GM12878 (cell line): ENCODE measurements at regions not wholly inside any gene's neighbourhood (a gene's known extent, or its start where the extent isn't known, plus 50 kb on each side); places are given as distances from the start of the nearest gene placed in this dataset.

Experiments
- ATAC-seq: fragments of 200-7000 bp; cut with Tn5 transposase; 3 replicates; pipeline ENCODE4 v1.9.1; 2020; ENCODE audit warnings: mild to moderate bottlenecking, moderate library complexity
- BruUV-seq: library from RNA; stranded (reverse); fragments of 400-500 nt; replicated peaks from 2 replicates; lab custom pipeline; 2021; lab: Mats Ljungman, UMichigan
- CTCF ChIA-PET: fragments of 300-600 bp; sonication (Branson Sonifier 250); formaldehyde crosslinking; extraction: SDS; loops from one replicate; lab custom pipeline; 2021; ENCODE audit warnings: inconsistent platforms; lab: Yijun Ruan, JAX
- POLR2A ChIA-PET: fragments of 350-600 bp; formaldehyde crosslinking; extraction: SDS; loops from one replicate; lab custom pipeline; 2021; ENCODE audit warnings: inconsistent platforms; lab: Charles Lee
- RAD21 ChIA-PET: fragments of 300-600 bp; sonication (Branson Sonifier 250); formaldehyde crosslinking; loops from one replicate; lab custom pipeline; 2023; ENCODE audit warnings: antibody characterized with exemption; ENCODE audit not compliant: unreplicated experiment; lab: Charles Lee
- SMC1A ChIA-PET: fragments of 300-600 bp; sonication (Branson Sonifier 250); formaldehyde crosslinking; loops from one replicate; lab custom pipeline; 2023; ENCODE audit not compliant: unreplicated experiment, uncharacterized antibody; lab: Charles Lee
- DNase-seq: peaks from one replicate; pipeline ENCODE4 v3.0.0-alpha.2; 2011; ENCODE audit warnings: low read depth, low spot score
- FAIRE-seq: peaks from 3 replicates; lab custom pipeline; 2011; peaks lifted over from hg19 to GRCh38; lab: Jason Lieb, UNC
- H2AFZ ChIP-seq: 2 replicates; pipeline ENCODE4 v1.6.0; 2011; ENCODE audit warnings: low read depth, low read length, control low read depth; ENCODE audit not compliant: control insufficient read depth
- H3K27ac ChIP-seq: 2 replicates; pipeline ENCODE4 v1.5.1; 2011; ENCODE audit warnings: control low read depth; ENCODE audit not compliant: control insufficient read depth, insufficient read depth
- H3K27me3 ChIP-seq, 2 experiments: replicated peaks in 1 of 2; 2 replicates each; pipeline versions ENCODE4 v1.6.0 to v1.6.1; 2011; ENCODE audit warnings: low read length in 1 of 2; ENCODE audit not compliant: control insufficient read depth in 2 of 2, insufficient read depth in 2 of 2
- H3K36me3 ChIP-seq, 2 experiments: 2 replicates each; pipeline ENCODE4 v1.5.1; 2011; ENCODE audit warnings: low read length in 1 of 2; ENCODE audit not compliant: control insufficient read depth in 2 of 2, insufficient read depth in 2 of 2
- H3K4me1 ChIP-seq: 2 replicates; pipeline ENCODE4 v1.6.1; 2011; ENCODE audit warnings: mild to moderate bottlenecking, low read length, moderate library complexity, mixed read lengths; ENCODE audit not compliant: control insufficient read depth, insufficient read depth
- H3K4me2 ChIP-seq: 2 replicates; pipeline ENCODE4 v1.6.0; 2011; ENCODE audit warnings: control low read depth; ENCODE audit not compliant: control insufficient read depth, insufficient read depth
- H3K4me3 ChIP-seq: fragments of 200-600 bp; sonication (generic); 2 replicates; pipeline ENCODE4 v1.5.1; 2016
- H3K79me2 ChIP-seq: 2 replicates; pipeline ENCODE4 v1.6.0; 2011; ENCODE audit warnings: low read length; ENCODE audit not compliant: control insufficient read depth, insufficient read depth
- H3K9ac ChIP-seq: 2 replicates; pipeline ENCODE4 v1.8.0; 2011; ENCODE audit warnings: low read length, control low read depth, mixed read lengths; ENCODE audit not compliant: control insufficient read depth, insufficient read depth
- H3K9me3 ChIP-seq: replicated peaks from 3 replicates; pipeline ENCODE4 v1.5.1; 2011; ENCODE audit warnings: mild to moderate bottlenecking, low read length; ENCODE audit not compliant: control insufficient read depth, insufficient read depth
- H4K20me1 ChIP-seq: 2 replicates; pipeline ENCODE4 v1.6.0; 2011; ENCODE audit not compliant: control insufficient read depth, insufficient read depth
- BCL3 ChIP-seq: IDR thresholded peaks from 2 replicates; pipeline ENCODE4 v1.6.1; 2011; ENCODE audit warnings: borderline replicate concordance, low read depth, mild to moderate bottlenecking, moderate library complexity, low read length; ENCODE audit not compliant: insufficient read depth, poor library complexity, severe bottlenecking
- CREB1 ChIP-seq: IDR thresholded peaks from 2 replicates; pipeline ENCODE4 v1.6.1; 2012; ENCODE audit warnings: low read depth, mild to moderate bottlenecking, inconsistent platforms
- EP300 ChIP-seq, 2 experiments: fragments of 150-350 bp in 1 of 2; IDR thresholded peaks; 2 replicates each; pipeline ENCODE4 v1.6.1; 2011 to 2012; ENCODE audit warnings: low read depth in 2 of 2, low read length in 2 of 2, borderline replicate concordance in 1 of 2, improper control_type of control experiment in 1 of 2, inconsistent platforms in 1 of 2; ENCODE audit not compliant: control insufficient read depth in 1 of 2
- GABPA ChIP-seq: IDR thresholded peaks from 2 replicates; pipeline ENCODE4 v1.6.1; 2014; ENCODE audit warnings: antibody characterized with exemption, low read depth, mild to moderate bottlenecking, inconsistent platforms
- HDAC2 ChIP-seq: fragments of 200-600 bp; sonication (generic); IDR thresholded peaks from 2 replicates; pipeline ENCODE4 v1.6.1; 2017
- IKZF1 ChIP-seq: fragments of 450-650 bp; conservative IDR thresholded peaks from 2 replicates; pipeline ENCODE4 v1.6.1; 2017; ENCODE audit warnings: antibody characterized with exemption, mild to moderate bottlenecking
- JUNB ChIP-seq: IDR thresholded peaks from 2 replicates; pipeline ENCODE4 v1.6.1; 2016; ENCODE audit warnings: antibody characterized with exemption, mild to moderate bottlenecking
- NR2C1 ChIP-seq: fragments of 450-650 bp; IDR thresholded peaks from 2 replicates; pipeline ENCODE4 v1.6.1; 2017; ENCODE audit warnings: antibody characterized with exemption, mild to moderate bottlenecking, moderate library complexity
- NR2C2 ChIP-seq: IDR thresholded peaks from 2 replicates; pipeline ENCODE4 v1.6.1; 2011; ENCODE audit warnings: borderline replicate concordance, low read depth; ENCODE audit not compliant: control insufficient read depth, insufficient read length
- RAD51 ChIP-seq: fragments of 450-650 bp; IDR thresholded peaks from 2 replicates; pipeline ENCODE4 v1.6.1; 2016; ENCODE audit warnings: moderate library complexity, mild to moderate bottlenecking, inconsistent platforms
- SMARCA5 ChIP-seq: fragments of 450-650 bp; IDR thresholded peaks from 2 replicates; pipeline ENCODE4 v1.6.1; 2017; ENCODE audit warnings: mild to moderate bottlenecking
- SREBF1 ChIP-seq: IDR thresholded peaks from 2 replicates; pipeline ENCODE4 v1.6.1; 2012; ENCODE audit warnings: mild to moderate bottlenecking, low read length
- WGBS: methylation state at CpG from one replicate; pipeline ENCODE4 v1.1.6; 2016; ENCODE audit warnings: low lambda C conversion rate; ENCODE audit not compliant: insufficient replicate concordance, insufficient coverage; ENCODE audit errors: missing lambda C conversion rate; 5-methylcytosine and 5-hydroxymethylcytosine counted together
- in situ Hi-C: fragments of 300-500 bp; cut with MboI; formaldehyde crosslinking; loops from 9 replicates; pipeline ENCODE4 v1.14.3; 2018; ENCODE audit warnings: mixed read lengths
- intact Hi-C: fragments of 100-400 bp; cut with micrococcal nuclease; formaldehyde crosslinking; loops from one replicate; pipeline ENCODE4 v1.14.2; 2022; ENCODE audit not compliant: unreplicated experiment
- TF ChIP-seq, protein P1 (sequence below): IDR thresholded peaks from 2 replicates; pipeline ENCODE4 v1.6.1; 2012; ENCODE audit warnings: low read length, inconsistent platforms
- TF ChIP-seq, protein P2 (sequence below): IDR thresholded peaks from 2 replicates; pipeline ENCODE4 v1.6.1; 2011; ENCODE audit warnings: borderline replicate concordance, low read depth, mild to moderate bottlenecking, moderate library complexity, mixed read lengths, low read length; ENCODE audit not compliant: insufficient read depth; ENCODE audit errors: extremely low read length
- TF ChIP-seq, protein P3 (sequence below), 3 experiments: IDR thresholded peaks in 2 of 3; conservative IDR thresholded peaks in 1 of 3; 2 replicates each; pipeline ENCODE4 v1.5.1; 2011; ENCODE audit warnings: low read depth in 3 of 3, low read length in 3 of 3, mild to moderate bottlenecking in 3 of 3, control low read depth in 2 of 3, moderate library complexity in 2 of 3, inconsistent platforms in 1 of 3, mixed read lengths in 1 of 3; ENCODE audit not compliant: control insufficient read depth in 2 of 3, insufficient read depth in 1 of 3; ENCODE audit errors: extremely low read depth in 1 of 3

- TF ChIP-seq BCL3 (no peak), SREBF1 (no peak), RAD51 (no peak), CREB1 (no peak), JUNB (no peak), GABPA (no peak), NR2C1 (no peak)
- TF ChIP-seq, protein P1, sequence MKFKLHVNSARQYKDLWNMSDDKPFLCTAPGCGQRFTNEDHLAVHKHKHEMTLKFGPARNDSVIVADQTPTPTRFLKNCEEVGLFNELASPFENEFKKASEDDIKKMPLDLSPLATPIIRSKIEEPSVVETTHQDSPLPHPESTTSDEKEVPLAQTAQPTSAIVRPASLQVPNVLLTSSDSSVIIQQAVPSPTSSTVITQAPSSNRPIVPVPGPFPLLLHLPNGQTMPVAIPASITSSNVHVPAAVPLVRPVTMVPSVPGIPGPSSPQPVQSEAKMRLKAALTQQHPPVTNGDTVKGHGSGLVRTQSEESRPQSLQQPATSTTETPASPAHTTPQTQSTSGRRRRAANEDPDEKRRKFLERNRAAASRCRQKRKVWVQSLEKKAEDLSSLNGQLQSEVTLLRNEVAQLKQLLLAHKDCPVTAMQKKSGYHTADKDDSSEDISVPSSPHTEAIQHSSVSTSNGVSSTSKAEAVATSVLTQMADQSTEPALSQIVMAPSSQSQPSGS = no peak
These were observed 216.9 kb upstream of the PELI2 start (continued) for GRCh38 chr14:55901291-55901690.

GRCh38 chr14:55902241-55902640, 216.0 kb upstream of the PELI2 start:
- no peaks in the 10 kb centered on the region for H3K4me1 ChIP-seq
- CTCF ChIA-PET = no interaction called here
- no peak overlapping the region for H3K4me2 ChIP-seq
- TF ChIP-seq EP300 (IDR thresholded peaks at IDR 0.05; ENCODE audit: borderline replicate concordance in 1 of 2, control insufficient read depth in 1 of 2, low read depth in 2 of 2, low read length in 2 of 2) (no peak), SMARCA5 (no peak), HDAC2 (no peak), IKZF1 (no peak), NR2C2 (no peak)
- TF ChIP-seq, protein P2, sequence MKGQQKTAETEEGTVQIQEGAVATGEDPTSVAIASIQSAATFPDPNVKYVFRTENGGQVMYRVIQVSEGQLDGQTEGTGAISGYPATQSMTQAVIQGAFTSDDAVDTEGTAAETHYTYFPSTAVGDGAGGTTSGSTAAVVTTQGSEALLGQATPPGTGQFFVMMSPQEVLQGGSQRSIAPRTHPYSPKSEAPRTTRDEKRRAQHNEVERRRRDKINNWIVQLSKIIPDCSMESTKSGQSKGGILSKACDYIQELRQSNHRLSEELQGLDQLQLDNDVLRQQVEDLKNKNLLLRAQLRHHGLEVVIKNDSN = no peak
- TF ChIP-seq, protein P3, sequence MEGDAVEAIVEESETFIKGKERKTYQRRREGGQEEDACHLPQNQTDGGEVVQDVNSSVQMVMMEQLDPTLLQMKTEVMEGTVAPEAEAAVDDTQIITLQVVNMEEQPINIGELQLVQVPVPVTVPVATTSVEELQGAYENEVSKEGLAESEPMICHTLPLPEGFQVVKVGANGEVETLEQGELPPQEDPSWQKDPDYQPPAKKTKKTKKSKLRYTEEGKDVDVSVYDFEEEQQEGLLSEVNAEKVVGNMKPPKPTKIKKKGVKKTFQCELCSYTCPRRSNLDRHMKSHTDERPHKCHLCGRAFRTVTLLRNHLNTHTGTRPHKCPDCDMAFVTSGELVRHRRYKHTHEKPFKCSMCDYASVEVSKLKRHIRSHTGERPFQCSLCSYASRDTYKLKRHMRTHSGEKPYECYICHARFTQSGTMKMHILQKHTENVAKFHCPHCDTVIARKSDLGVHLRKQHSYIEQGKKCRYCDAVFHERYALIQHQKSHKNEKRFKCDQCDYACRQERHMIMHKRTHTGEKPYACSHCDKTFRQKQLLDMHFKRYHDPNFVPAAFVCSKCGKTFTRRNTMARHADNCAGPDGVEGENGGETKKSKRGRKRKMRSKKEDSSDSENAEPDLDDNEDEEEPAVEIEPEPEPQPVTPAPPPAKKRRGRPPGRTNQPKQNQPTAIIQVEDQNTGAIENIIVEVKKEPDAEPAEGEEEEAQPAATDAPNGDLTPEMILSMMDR (IDR thresholded peaks at IDR 0.05 in 2 of 3, conservative IDR thresholded peaks at IDR 0.05 in 1 of 3; ENCODE audit: control insufficient read depth in 2 of 3, extremely low read depth in 1 of 3, insufficient read depth in 1 of 3, low read depth in 3 of 3, low read length in 3 of 3) = no peak

More at GRCh38 chr14:55902241-55902640, 216.0 kb upstream of the PELI2 start:
- DNase-seq (no peak), ATAC-seq (no peak), FAIRE-seq (no peak)
- RAD21 ChIA-PET = no interaction called here
- in situ Hi-C loops = no loop called here
- POLR2A ChIA-PET = no interaction called here
- intact Hi-C loops = no loop called here
- Histone ChIP-seq H3K4me3 (no peak overlapping the region), H3K9ac (no peak overlapping the region), H3K36me3 (no peaks in the 10 kb centered on the region), H3K79me2 (no peaks in the 10 kb centered on the region), H3K9me3 (no peaks in the 10 kb centered on the region), H3K27ac (no peak overlapping the region), H2AFZ (no peak overlapping the region), H3K27me3 (no peaks in the 10 kb centered on the region; a peak in 1 of 4 replicates), H4K20me1 (no peaks in the 10 kb centered on the region)
- SMC1A ChIA-PET = no interaction called here
- WGBS = 2% methylated on average over 5 of the region's 5 CpGs
- BruUV-seq = no TSS peak
